Neural progenitor cell (in vitro differentiated cells): ENCODE measurements at regions not wholly inside any gene's neighbourhood (a gene's known extent, or its start where the extent isn't known, plus 50 kb on each side); places are given as distances from the start of the nearest gene placed in this dataset.

Source experiments
- CTCF ChIP-seq: fragments of 200-600 bp; sonication (generic); IDR thresholded peaks from 2 replicates; pipeline ENCODE4 v1.5.1; 2017; ENCODE audit warnings: antibody characterized with exemption, mild to moderate bottlenecking
- EZH2 ChIP-seq: fragments of 200-600 bp; sonication (generic); IDR thresholded peaks from 2 replicates; pipeline ENCODE4 v1.6.1; 2017; ENCODE audit warnings: antibody characterized with exemption, mild to moderate bottlenecking, moderate library complexity
- EZH2phosphoT487 ChIP-seq: fragments of 200-600 bp; sonication (generic); IDR thresholded peaks from 2 replicates; pipeline ENCODE4 v1.6.1; 2017; ENCODE audit warnings: antibody characterized with exemption

GRCh38 chr3:168885028-168885427 lies 778.5 kb downstream of the MECOM start:
- TF ChIP-seq CTCF (no peak), EZH2 (no peak), EZH2phosphoT487 (no peak)
